ENCODE measurements at regions not wholly inside any gene's neighbourhood (a gene's known extent, or its start where the extent isn't known, plus 50 kb on each side); places are given as distances from the start of the nearest gene placed in this dataset.

GRCh38 chr11:27857014-27857413 lies 156.8 kb upstream of the BDNF start:
- peak; percentile 68 for DNase-seq

GRCh38 chr11:27848423-27848822 lies 148.2 kb upstream of the BDNF start:
- no peak for DNase-seq

- DNase-seq = no peak
Measured at GRCh38 chr11:27847496-27847895, 147.2 kb upstream of the BDNF start.

GRCh38 chr11:27842290-27842689 lies 142.0 kb upstream of the BDNF start:
- DNase-seq = no peak

GRCh38 chr11:27841023-27841422 lies 140.8 kb upstream of the BDNF start:
- DNase-seq = no peak

GRCh38 chr11:27839226-27839913 lies 139.1 kb upstream of the BDNF start:
- DNase-seq = peak; percentile 67

- DNase-seq = no peak
Measured at GRCh38 chr11:27838674-27839073, 138.4 kb upstream of the BDNF start.

GRCh38 chr11:27837895-27838563 lies 137.8 kb upstream of the BDNF start:
- DNase-seq = peak; percentile 73

GRCh38 chr11:27830206-27830605 lies 130.0 kb upstream of the BDNF start:
- DNase-seq = no peak

- no peak for DNase-seq
Measured at GRCh38 chr11:27820249-27820648, 120.0 kb upstream of the BDNF start.

GRCh38 chr11:27816197-27816596 lies 115.9 kb upstream of the BDNF start:
- DNase-seq = no peak

GRCh38 chr11:27812341-27812740 lies 112.1 kb upstream of the BDNF start:
- no peak for DNase-seq

GRCh38 chr11:27807596-27807995 lies 107.3 kb upstream of the BDNF start:
- DNase-seq = no peak

GRCh38 chr11:27806122-27806521 lies 105.9 kb upstream of the BDNF start:
- DNase-seq = no peak

- no peak for DNase-seq
Measured at GRCh38 chr11:27795955-27796861, 96.0 kb upstream of the BDNF start.

- DNase-seq = no peak
Measured at GRCh38 chr11:27786864-27787263, 86.6 kb upstream of the BDNF start.

GRCh38 chr11:27786331-27786730 lies 86.1 kb upstream of the BDNF start:
- DNase-seq = no peak

- no peak for DNase-seq
Measured at GRCh38 chr11:27783701-27784355, 83.6 kb upstream of the BDNF start.

GRCh38 chr11:27777033-27777432 lies 76.8 kb upstream of the BDNF start:
- no peak for DNase-seq

- no peak for DNase-seq
Measured at GRCh38 chr11:27773884-27774283, 73.6 kb upstream of the BDNF start.

GRCh38 chr11:27771516-27771915 lies 71.3 kb upstream of the BDNF start:
- DNase-seq = no peak

- DNase-seq = no peak
Measured at GRCh38 chr11:27770576-27770975, 70.3 kb upstream of the BDNF start.

GRCh38 chr11:27763736-27764135 lies 63.5 kb upstream of the BDNF start:
- no peak for DNase-seq
